Erythroblast (primary cell): ENCODE measurements at regions not wholly inside any gene's neighbourhood (a gene's known extent, or its start where the extent isn't known, plus 50 kb on each side); places are given as distances from the start of the nearest gene placed in this dataset.

Experiments
- GATA1 ChIP-seq: IDR thresholded peaks from 2 replicates; pipeline ENCODE4 v1.6.1; 2011; ENCODE audit warnings: low read depth, mild to moderate bottlenecking, control low read depth, low read length, moderate library complexity
- POLR2A ChIP-seq: IDR thresholded peaks from 2 replicates; pipeline ENCODE4 v1.6.1; 2011; ENCODE audit warnings: mild to moderate bottlenecking, low read length

- no peak for TF ChIP-seq POLR2A
- TF ChIP-seq GATA1 = no peak
Measured at GRCh38 chr5:84881737-84882136, 497.1 kb upstream of the EDIL3 start.
